ENCODE measurements at regions not wholly inside any gene's neighbourhood (a gene's known extent, or its start where the extent isn't known, plus 50 kb on each side); places are given as distances from the start of the nearest gene placed in this dataset.

- H3K9me3 Mint-ChIP-seq, result no peaks in the 10 kb centered on the region
- peaks cover 25% of the 10 kb centered on the region for H3K27me3 Mint-ChIP-seq (ENCODE audit: low read depth)
- peaks cover 18% of the 10 kb centered on the region for H3K4me1 Mint-ChIP-seq (ENCODE audit: low read depth)
- H3K36me3 Mint-ChIP-seq (ENCODE audit: insufficient read depth in 2 of 2), result no peaks in the 10 kb centered on the region
- ATAC-seq (replicated peaks in 1 of 2) (peak; percentile 73 to 77), DNase-seq (peak; percentile 9 to 19)
- peak overlapping the region; percentile 93 for H3K27ac Mint-ChIP-seq
- peak overlapping the region; percentile 35 to 61 for H3K4me3 Mint-ChIP-seq
These were observed 1239.7 kb downstream of the GATA3 start for GRCh38 chr10:9294132-9294663.

- Mint-ChIP-seq H3K27ac (peak overlapping the region; percentile 93), H3K36me3 (ENCODE audit: insufficient read depth in 2 of 2) (no peaks in the 10 kb centered on the region), H3K4me3 (peak overlapping the region; percentile 35 to 61), H3K4me1 (ENCODE audit: low read depth) (peaks cover 18% of the 10 kb centered on the region), H3K9me3 (no peaks in the 10 kb centered on the region), H3K27me3 (ENCODE audit: low read depth) (peaks cover 22% of the 10 kb centered on the region)
- ATAC-seq (replicated peaks in 1 of 2) (peak; percentile 84 to 87), DNase-seq (peak; percentile 12 to 43)
These were observed 1240.4 kb downstream of the GATA3 start for GRCh38 chr10:9294865-9295264.

GRCh38 chr10:9296190-9296589, 1241.7 kb downstream of the GATA3 start:
- Mint-ChIP-seq H3K27me3 (ENCODE audit: low read depth) (peaks cover 14% of the 10 kb centered on the region), H3K36me3 (ENCODE audit: insufficient read depth in 2 of 2) (no peaks in the 10 kb centered on the region), H3K9me3 (no peaks in the 10 kb centered on the region), H3K4me3 (no peak overlapping the region), H3K27ac (no peak overlapping the region), H3K4me1 (ENCODE audit: low read depth) (peaks cover 18% of the 10 kb centered on the region)
- DNase-seq (no peak), ATAC-seq (replicated peaks in 1 of 2) (no peak)

GRCh38 chr10:9297580-9297979, 1243.1 kb downstream of the GATA3 start:
- Mint-ChIP-seq H3K27ac (no peak overlapping the region), H3K27me3 (ENCODE audit: low read depth) (peaks cover 14% of the 10 kb centered on the region), H3K36me3 (ENCODE audit: insufficient read depth in 2 of 2) (no peaks in the 10 kb centered on the region), H3K9me3 (no peaks in the 10 kb centered on the region), H3K4me3 (no peak overlapping the region), H3K4me1 (ENCODE audit: low read depth) (peaks cover 24% of the 10 kb centered on the region)
- DNase-seq (no peak), ATAC-seq (replicated peaks in 1 of 2) (no peak)

- H3K4me1 Mint-ChIP-seq (ENCODE audit: low read depth), result peaks cover 13% of the 10 kb centered on the region
- no peak for ATAC-seq (replicated peaks in 1 of 2)
- no peak overlapping the region for H3K4me3 Mint-ChIP-seq
- H3K27me3 Mint-ChIP-seq (ENCODE audit: low read depth), result peaks cover 17% of the 10 kb centered on the region
- no peaks in the 10 kb centered on the region for H3K9me3 Mint-ChIP-seq
- H3K36me3 Mint-ChIP-seq (ENCODE audit: insufficient read depth in 2 of 2), result no peaks in the 10 kb centered on the region
- no peak overlapping the region for H3K27ac Mint-ChIP-seq
- DNase-seq, result no peak
These were observed 1245.5 kb downstream of the GATA3 start for GRCh38 chr10:9299966-9300365.

GRCh38 chr10:9301148-9301547, 1246.7 kb downstream of the GATA3 start:
- no peaks in the 10 kb centered on the region for H3K9me3 Mint-ChIP-seq
- DNase-seq, result no peak
- peaks cover 23% of the 10 kb centered on the region for H3K27me3 Mint-ChIP-seq (ENCODE audit: low read depth)
- peaks cover 6% of the 10 kb centered on the region for H3K4me1 Mint-ChIP-seq (ENCODE audit: low read depth)
- H3K27ac Mint-ChIP-seq, result no peak overlapping the region
- no peaks in the 10 kb centered on the region for H3K36me3 Mint-ChIP-seq (ENCODE audit: insufficient read depth in 2 of 2)
- no peak for ATAC-seq (replicated peaks in 1 of 2)
- no peak overlapping the region for H3K4me3 Mint-ChIP-seq

GRCh38 chr10:9301554-9301953, 1247.1 kb downstream of the GATA3 start:
- Mint-ChIP-seq H3K4me3 (no peak overlapping the region), H3K27me3 (ENCODE audit: low read depth) (peaks cover 26% of the 10 kb centered on the region), H3K4me1 (ENCODE audit: low read depth) (peaks cover 6% of the 10 kb centered on the region), H3K36me3 (ENCODE audit: insufficient read depth in 2 of 2) (no peaks in the 10 kb centered on the region), H3K27ac (no peak overlapping the region), H3K9me3 (no peaks in the 10 kb centered on the region)
- DNase-seq (no peak), ATAC-seq (replicated peaks in 1 of 2) (peak in 1 of 2 donors; percentile 32)

GRCh38 chr10:9302140-9302746, 1247.8 kb downstream of the GATA3 start:
- no peaks in the 10 kb centered on the region for H3K36me3 Mint-ChIP-seq (ENCODE audit: insufficient read depth in 2 of 2)
- ATAC-seq (replicated peaks in 1 of 2) (peak; percentile 32 to 58), DNase-seq (peak; percentile 7 to 36)
- no peak overlapping the region for H3K27ac Mint-ChIP-seq
- H3K4me1 Mint-ChIP-seq (ENCODE audit: low read depth), result peaks cover 6% of the 10 kb centered on the region
- peaks cover 26% of the 10 kb centered on the region for H3K27me3 Mint-ChIP-seq (ENCODE audit: low read depth)
- H3K9me3 Mint-ChIP-seq, result no peaks in the 10 kb centered on the region
- H3K4me3 Mint-ChIP-seq, result no peak overlapping the region

- DNase-seq (no peak), ATAC-seq (replicated peaks in 1 of 2) (no peak)
- Mint-ChIP-seq H3K4me3 (no peak overlapping the region), H3K4me1 (ENCODE audit: low read depth) (peaks cover 6% of the 10 kb centered on the region), H3K27ac (no peak overlapping the region), H3K9me3 (no peaks in the 10 kb centered on the region), H3K27me3 (ENCODE audit: low read depth) (peaks cover 23% of the 10 kb centered on the region), H3K36me3 (ENCODE audit: insufficient read depth in 2 of 2) (no peaks in the 10 kb centered on the region)
These were observed 1250.6 kb downstream of the GATA3 start for GRCh38 chr10:9305018-9305655.

GRCh38 chr10:9311702-9312499, 1257.4 kb downstream of the GATA3 start:
- Mint-ChIP-seq H3K9me3 (no peaks in the 10 kb centered on the region), H3K4me3 (no peak overlapping the region), H3K27ac (no peak overlapping the region), H3K4me1 (ENCODE audit: low read depth) (peaks cover 5% of the 10 kb centered on the region), H3K36me3 (ENCODE audit: insufficient read depth in 2 of 2) (no peaks in the 10 kb centered on the region), H3K27me3 (ENCODE audit: low read depth) (peaks cover 14% of the 10 kb centered on the region)
- ATAC-seq (replicated peaks in 1 of 2) (no peak), DNase-seq (no peak)

GRCh38 chr10:9315292-9315691, 1260.8 kb downstream of the GATA3 start:
- DNase-seq, result no peak
- H3K4me1 Mint-ChIP-seq (ENCODE audit: low read depth), result peaks cover 5% of the 10 kb centered on the region
- no peaks in the 10 kb centered on the region for H3K9me3 Mint-ChIP-seq
- no peak overlapping the region for H3K4me3 Mint-ChIP-seq
- ATAC-seq (replicated peaks in 1 of 2), result no peak
- H3K36me3 Mint-ChIP-seq (ENCODE audit: insufficient read depth in 2 of 2), result no peaks in the 10 kb centered on the region
- H3K27me3 Mint-ChIP-seq (ENCODE audit: low read depth), result peaks cover 17% of the 10 kb centered on the region
- no peak overlapping the region for H3K27ac Mint-ChIP-seq

GRCh38 chr10:9331583-9332008, 1277.1 kb downstream of the GATA3 start:
- Mint-ChIP-seq H3K4me1 (ENCODE audit: low read depth) (no peaks in the 10 kb centered on the region), H3K27ac (no peak overlapping the region), H3K27me3 (ENCODE audit: low read depth) (peaks cover 30% of the 10 kb centered on the region), H3K9me3 (no peaks in the 10 kb centered on the region), H3K4me3 (no peak overlapping the region), H3K36me3 (ENCODE audit: insufficient read depth in 2 of 2) (no peaks in the 10 kb centered on the region)
- DNase-seq (no peak), ATAC-seq (replicated peaks in 1 of 2) (no peak)

- peaks cover 18% of the 10 kb centered on the region for H3K27me3 Mint-ChIP-seq (ENCODE audit: low read depth)
- no peak for ATAC-seq (replicated peaks in 1 of 2)
- no peak overlapping the region for H3K4me3 Mint-ChIP-seq
- no peaks in the 10 kb centered on the region for H3K9me3 Mint-ChIP-seq
- no peak overlapping the region for H3K27ac Mint-ChIP-seq
- H3K4me1 Mint-ChIP-seq (ENCODE audit: low read depth), result no peaks in the 10 kb centered on the region
- H3K36me3 Mint-ChIP-seq (ENCODE audit: insufficient read depth in 2 of 2), result no peaks in the 10 kb centered on the region
- DNase-seq, result no peak
These were observed 1279.8 kb downstream of the GATA3 start for GRCh38 chr10:9334270-9334669.

Measured in activated T-cell treated with anti-CD3 and anti-CD28 coated beads, Interleukin-2, amount 50 U/mL, for 72 hours (primary cell).